Breast epithelium (tissue), 4 donors: ENCODE measurements at regions not wholly inside any gene's neighbourhood (a gene's known extent, or its start where the extent isn't known, plus 50 kb on each side); places are given as distances from the start of the nearest gene placed in this dataset.

Source experiments
- DNase-seq, 2 donors: peaks; one replicate each; pipeline ENCODE4 v3.0.0-alpha.2; 2019; ENCODE audit warnings: low spot score in 2 of 2
- H3K27ac ChIP-seq, 2 donors: fragments of 200-600 bp; sonication (generic) in 1 of 2; one replicate each; pipeline ENCODE4 v1.5.1; 2016 to 2019; ENCODE audit warnings: mild to moderate bottlenecking in 1 of 2
- H3K27me3 ChIP-seq, 2 donors: fragments of 200-600 bp; sonication (generic) in 1 of 2; one replicate each; pipeline versions ENCODE4 v1.5.1 to v1.6.0; 2017 to 2019; ENCODE audit warnings: control low read depth in 1 of 2, mild to moderate bottlenecking in 1 of 2
- H3K36me3 ChIP-seq: fragments of 200-600 bp; one replicate; pipeline ENCODE4 v1.5.1; 2019
- H3K4me1 ChIP-seq, 2 donors: fragments of 200-600 bp; sonication (generic); one replicate each; pipeline ENCODE4 v1.5.1; 2016 to 2019; ENCODE audit warnings: control low read depth in 1 of 2
- H3K4me3 ChIP-seq, 3 donors: fragments of 200-600 bp; sonication (generic); 1 replicate in 2 of 3; 2 replicates in 1 of 3; pipeline ENCODE4 v1.5.1; 2016 to 2019; ENCODE audit warnings: mild to moderate bottlenecking in 3 of 3, moderate library complexity in 2 of 3
- H3K9me3 ChIP-seq, 2 donors: fragments of 200-600 bp; sonication (generic) in 1 of 2; one replicate each; pipeline ENCODE4 v1.5.1; 2016 to 2019; ENCODE audit warnings: control low read depth in 1 of 2
- CTCF ChIP-seq, 3 donors: fragments of 450-650 bp; IDR thresholded peaks; one replicate each; pipeline ENCODE4 v1.5.1; 2016 to 2017; ENCODE audit warnings: antibody characterized with exemption in 3 of 3, mild to moderate bottlenecking in 3 of 3, moderate library complexity in 3 of 3
- POLR2A ChIP-seq: fragments of 450-650 bp; IDR thresholded peaks from one replicate; pipeline ENCODE4 v1.6.1; 2016; ENCODE audit warnings: antibody characterized with exemption, mild to moderate bottlenecking, moderate library complexity
- POLR2AphosphoS5 ChIP-seq, 3 donors: sonication (generic); formaldehyde crosslinking; IDR thresholded peaks; one replicate each; pipeline ENCODE4 v1.6.1; 2017; ENCODE audit warnings: antibody characterized with exemption in 3 of 3
- intact Hi-C: fragments of 100-400 bp; cut with DNase I; formaldehyde crosslinking; loops from one replicate; pipeline ENCODE4 v1.15.1; 2023; ENCODE audit warnings: low total_unique reads

DNA sequence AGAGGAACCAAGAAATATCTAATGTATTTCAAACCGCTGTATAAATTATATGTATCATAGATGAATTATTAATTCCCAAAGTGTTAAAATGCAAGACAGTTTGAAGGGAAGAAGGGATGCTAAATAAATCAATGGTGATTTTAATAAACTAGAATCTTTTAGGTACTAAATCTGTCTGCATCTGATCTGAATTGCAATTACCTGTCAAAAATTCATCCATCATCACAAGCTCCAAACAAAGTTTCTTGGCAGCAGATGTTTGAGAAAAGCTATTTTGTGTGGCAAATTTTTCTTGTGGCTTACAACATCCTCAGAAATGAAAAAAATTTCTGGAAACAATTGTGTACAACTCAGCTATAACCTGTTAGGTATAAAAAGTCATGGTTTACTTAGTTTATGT is 816.0 kb upstream of the NDST4 start:
- Histone ChIP-seq H3K36me3 (peaks cover 8% of the 10 kb centered on the region), H3K27ac (no peak overlapping the region), H3K27me3 (no peaks in the 10 kb centered on the region), H3K4me3 (no peak overlapping the region), H3K9me3 (no peaks in the 10 kb centered on the region), H3K4me1 (no peaks in the 10 kb centered on the region)
- TF ChIP-seq POLR2AphosphoS5 (IDR thresholded peaks at IDR 0.05) (no peak), CTCF (IDR thresholded peaks at IDR 0.05) (no peak), POLR2A (no peak)
- no peak for DNase-seq
- intact Hi-C loops = no loop called here

DNA sequence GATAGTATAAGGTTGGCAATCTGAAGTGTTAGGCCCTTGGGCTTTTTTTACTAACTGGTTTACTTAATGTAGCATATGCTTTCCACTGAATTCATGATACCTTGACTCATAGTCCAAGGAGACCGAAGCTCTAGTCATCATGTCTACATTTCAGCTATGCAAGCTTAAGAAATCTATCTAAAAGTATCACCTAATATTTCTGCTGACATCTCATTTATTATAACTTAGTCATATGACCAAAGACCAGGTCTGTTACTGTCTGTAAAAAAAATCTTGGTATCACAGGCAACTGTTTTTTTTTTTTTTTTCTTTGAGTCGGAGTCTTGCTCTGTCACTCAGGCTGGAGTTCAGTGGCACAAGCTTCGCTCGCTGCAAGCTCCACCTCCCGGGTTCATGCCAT is 814.0 kb upstream of the NDST4 start:
- Histone ChIP-seq H3K4me3 (no peak overlapping the region), H3K4me1 (no peaks in the 10 kb centered on the region), H3K36me3 (peaks cover 8% of the 10 kb centered on the region), H3K27me3 (no peaks in the 10 kb centered on the region), H3K27ac (no peak overlapping the region), H3K9me3 (no peaks in the 10 kb centered on the region)
- DNase-seq = no peak
- TF ChIP-seq CTCF (IDR thresholded peaks at IDR 0.05) (no peak), POLR2A (no peak), POLR2AphosphoS5 (IDR thresholded peaks at IDR 0.05) (no peak)
- intact Hi-C loops = no loop called here

DNA sequence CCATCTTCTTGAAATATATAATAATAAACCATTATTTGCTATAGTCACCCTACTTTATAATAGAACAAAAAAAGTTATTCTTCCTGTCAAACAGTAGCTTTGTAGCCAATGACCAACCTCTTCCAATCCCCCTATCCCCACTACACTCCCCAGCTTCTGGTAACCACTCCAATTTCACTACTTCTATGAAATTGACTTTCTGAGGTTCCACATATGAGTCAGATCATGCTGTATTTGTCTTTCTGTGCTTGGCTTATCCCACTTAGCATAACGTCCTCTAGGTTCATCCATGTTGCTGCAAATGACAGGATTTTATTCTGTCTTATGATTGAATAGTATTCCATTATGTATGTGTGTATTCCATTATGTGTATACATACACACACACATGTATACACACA is 809.7 kb upstream of the NDST4 start:
- Histone ChIP-seq H3K9me3 (no peaks in the 10 kb centered on the region), H3K27ac (no peak overlapping the region), H3K36me3 (no peaks in the 10 kb centered on the region), H3K27me3 (no peaks in the 10 kb centered on the region), H3K4me3 (no peak overlapping the region), H3K4me1 (no peaks in the 10 kb centered on the region)
- intact Hi-C loops = no loop called here
- TF ChIP-seq POLR2AphosphoS5 (IDR thresholded peaks at IDR 0.05) = no peak
- no peak for TF ChIP-seq CTCF (IDR thresholded peaks at IDR 0.05)
- no peak for TF ChIP-seq POLR2A
- no peak for DNase-seq

DNA sequence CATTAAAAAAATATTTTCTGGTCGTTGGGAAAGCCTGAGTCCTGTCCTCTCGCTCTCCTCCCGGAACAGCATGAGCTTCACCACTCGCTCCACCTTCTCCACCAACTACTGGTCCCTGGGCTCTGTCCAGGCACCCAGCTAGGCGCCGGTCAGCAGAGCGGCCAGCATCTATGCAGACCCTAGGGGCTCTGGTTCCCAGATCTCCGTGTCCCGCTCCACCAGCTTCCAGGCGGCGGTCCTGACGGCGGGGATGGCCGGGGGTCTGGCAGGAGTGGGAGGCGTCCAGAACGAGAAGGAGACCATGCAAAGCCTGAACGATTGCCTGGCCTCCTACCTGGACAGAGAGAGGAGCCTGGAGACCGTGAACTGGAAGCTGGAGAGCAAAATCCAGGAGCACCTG is 807.2 kb upstream of the NDST4 start:
- no peak for DNase-seq
- TF ChIP-seq CTCF (IDR thresholded peaks at IDR 0.05) = no peak
- no peak for TF ChIP-seq POLR2AphosphoS5 (IDR thresholded peaks at IDR 0.05)
- TF ChIP-seq POLR2A = no peak
- Histone ChIP-seq H3K9me3 (no peaks in the 10 kb centered on the region), H3K27me3 (no peaks in the 10 kb centered on the region), H3K4me3 (no peak overlapping the region), H3K36me3 (no peaks in the 10 kb centered on the region), H3K27ac (no peak overlapping the region), H3K4me1 (no peaks in the 10 kb centered on the region)
- intact Hi-C loops = no loop called here

DNA sequence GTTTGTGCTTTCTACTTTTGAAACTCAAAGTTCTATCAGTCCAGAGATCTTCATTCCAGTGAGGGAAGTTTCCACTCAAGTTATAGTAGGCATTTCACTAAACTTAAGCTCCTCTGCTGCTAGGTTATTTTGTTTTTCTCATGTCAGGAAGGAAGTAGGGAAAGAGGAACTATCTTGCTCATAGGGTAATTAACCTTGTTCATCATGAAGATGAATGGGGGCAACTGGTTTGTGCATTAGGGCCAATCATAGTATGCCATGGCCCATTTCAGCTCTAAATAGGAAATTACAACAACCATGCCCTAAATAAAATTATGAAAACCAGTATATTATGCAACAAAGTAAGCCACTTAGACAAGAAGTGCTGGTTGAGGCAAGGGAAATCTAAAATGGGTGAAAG is 804.7 kb upstream of the NDST4 start:
- no peaks in the 10 kb centered on the region for H3K27me3 ChIP-seq
- no peaks in the 10 kb centered on the region for H3K36me3 ChIP-seq
- H3K4me3 ChIP-seq = no peak overlapping the region
- no peaks in the 10 kb centered on the region for H3K9me3 ChIP-seq
- H3K4me1 ChIP-seq = no peaks in the 10 kb centered on the region
- intact Hi-C loops = no loop called here
- DNase-seq = no peak
- H3K27ac ChIP-seq = no peak overlapping the region
- TF ChIP-seq POLR2A (no peak), POLR2AphosphoS5 (IDR thresholded peaks at IDR 0.05) (no peak), CTCF (IDR thresholded peaks at IDR 0.05) (no peak)
